OCI-LY1 (cell line): ENCODE measurements at regions not wholly inside any gene's neighbourhood (a gene's known extent, or its start where the extent isn't known, plus 50 kb on each side); places are given as distances from the start of the nearest gene placed in this dataset.

Source experiments
- H2AFZ ChIP-seq: fragments of 200-600 bp; sonication (generic), shearing (Covaris generic); 2 replicates; pipeline ENCODE4 v1.6.0; 2014; ENCODE audit warnings: antibody characterized with exemption, mild to moderate bottlenecking, low read length
- H3F3A ChIP-seq: fragments of 200-600 bp; sonication (generic), shearing (Covaris generic); 2 replicates; pipeline ENCODE4 v1.6.0; 2014; ENCODE audit warnings: mild to moderate bottlenecking, antibody characterized with exemption, low read length, moderate library complexity; ENCODE audit not compliant: insufficient read depth
- H3K27ac ChIP-seq: fragments of 200-600 bp; sonication (generic); 2 replicates; pipeline ENCODE4 v1.5.1; 2014; ENCODE audit warnings: low read length, mixed run types, mild to moderate bottlenecking, low read depth; ENCODE audit not compliant: poor library complexity, severe bottlenecking
- H3K27me3 ChIP-seq: fragments of 200-600 bp; sonication (generic); 2 replicates; pipeline ENCODE4 v1.6.0; 2014; ENCODE audit warnings: antibody characterized with exemption, mild to moderate bottlenecking, low read length, moderate library complexity; ENCODE audit not compliant: insufficient read depth
- H3K36me3 ChIP-seq: fragments of 200-600 bp; sonication (generic); 2 replicates; pipeline ENCODE4 v1.6.1; 2014; ENCODE audit warnings: mild to moderate bottlenecking, antibody characterized with exemption, low read length, moderate library complexity, mixed read lengths; ENCODE audit not compliant: insufficient read depth
- H3K4me1 ChIP-seq: fragments of 200-600 bp; sonication (generic); 2 replicates; pipeline ENCODE4 v1.5.1; 2014; ENCODE audit warnings: mild to moderate bottlenecking, low read length, moderate library complexity; ENCODE audit not compliant: insufficient read depth, severe bottlenecking
- H3K4me2 ChIP-seq: fragments of 200-600 bp; sonication (generic), shearing (Covaris generic); 2 replicates; pipeline ENCODE4 v1.6.1; 2014; ENCODE audit warnings: low read length
- H3K4me3 ChIP-seq: fragments of 200-600 bp; sonication (generic); 2 replicates; pipeline ENCODE4 v1.5.1; 2014; ENCODE audit warnings: low read length, low read depth, mild to moderate bottlenecking, mixed read lengths; ENCODE audit not compliant: poor library complexity, severe bottlenecking
- H3K79me2 ChIP-seq: fragments of 200-600 bp; shearing (Covaris generic); 2 replicates; pipeline ENCODE4 v1.6.1; 2016; ENCODE audit warnings: mixed run types, low read length, mixed read lengths; ENCODE audit not compliant: insufficient read depth
- H3K9ac ChIP-seq: fragments of 200-600 bp; sonication (generic), shearing (Covaris generic); 2 replicates; pipeline ENCODE4 v1.6.1; 2014; ENCODE audit warnings: mild to moderate bottlenecking, low read length, mixed read lengths
- H3K9me2 ChIP-seq: fragments of 200-600 bp; sonication (generic), shearing (Covaris generic); 2 replicates; pipeline ENCODE4 v1.6.1; 2014; ENCODE audit warnings: low read depth, mild to moderate bottlenecking, low read length, mixed read lengths
- H3K9me3 ChIP-seq: fragments of 200-600 bp; shearing (Covaris generic); 2 replicates; pipeline ENCODE4 v1.6.1; 2014; ENCODE audit warnings: low read length, mixed read lengths
- H4K20me1 ChIP-seq: fragments of 200-600 bp; sonication (generic), shearing (Covaris generic); 2 replicates; pipeline ENCODE4 v1.6.0; 2016; ENCODE audit warnings: mild to moderate bottlenecking, low read length; ENCODE audit not compliant: insufficient read depth
- CTCF ChIP-seq: fragments of 200-600 bp; sonication (generic), shearing (Covaris generic); IDR thresholded peaks from 2 replicates; pipeline ENCODE4 v1.5.1; 2017; ENCODE audit warnings: mild to moderate bottlenecking, antibody characterized with exemption, low read length, moderate library complexity, mixed read lengths
- EZH2 ChIP-seq: fragments of 200-600 bp; sonication (generic), shearing (Covaris generic); IDR thresholded peaks from 2 replicates; pipeline ENCODE4 v1.8.0; 2017; ENCODE audit warnings: borderline replicate concordance, mixed run types, mild to moderate bottlenecking, antibody characterized with exemption, low read length, moderate library complexity, mixed read lengths

DNA sequence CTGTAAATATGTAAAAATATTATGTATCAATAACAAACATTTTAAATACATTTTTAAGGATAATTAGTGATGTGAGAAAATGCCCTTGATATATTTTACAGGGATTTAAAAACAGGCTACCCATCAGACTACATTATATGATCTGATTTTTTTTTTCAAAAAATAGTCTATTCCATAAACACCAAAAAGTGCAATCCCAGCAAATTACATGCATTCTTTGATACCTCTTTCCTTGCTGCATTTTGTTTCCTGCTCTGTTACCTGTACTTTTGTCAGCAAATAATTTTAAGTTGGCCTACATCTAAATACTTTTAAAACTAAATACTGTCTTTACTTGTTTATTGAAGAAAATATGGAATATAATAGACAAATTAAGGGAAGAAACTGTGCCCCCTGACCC lies 306.2 kb upstream of the ARID1B start:
- Histone ChIP-seq H4K20me1 (no peaks in the 10 kb centered on the region), H3K9me3 (no peaks in the 10 kb centered on the region), H3K27ac (no peak overlapping the region), H3K36me3 (no peaks in the 10 kb centered on the region), H3K4me3 (no peak overlapping the region), H3K4me2 (no peak overlapping the region), H3F3A (no peaks in the 10 kb centered on the region), H3K79me2 (no peaks in the 10 kb centered on the region), H3K9ac (no peak overlapping the region), H3K9me2 (no peaks in the 10 kb centered on the region), H3K27me3 (no peaks in the 10 kb centered on the region), H2AFZ (no peak overlapping the region), H3K4me1 (no peaks in the 10 kb centered on the region)
- TF ChIP-seq CTCF = no peak
- TF ChIP-seq EZH2 = no peak

GRCh38 chr6:156464100-156464878 lies 312.9 kb upstream of the ARID1B start:
- Histone ChIP-seq H3K4me3 (no peak overlapping the region), H3K27me3 (no peaks in the 10 kb centered on the region), H2AFZ (no peak overlapping the region), H4K20me1 (no peaks in the 10 kb centered on the region), H3K9me2 (no peaks in the 10 kb centered on the region), H3K79me2 (no peaks in the 10 kb centered on the region), H3K4me2 (no peak overlapping the region), H3K27ac (no peak overlapping the region), H3K36me3 (no peaks in the 10 kb centered on the region), H3K4me1 (no peaks in the 10 kb centered on the region), H3K9me3 (no peaks in the 10 kb centered on the region), H3K9ac (no peak overlapping the region), H3F3A (no peaks in the 10 kb centered on the region)
- TF ChIP-seq CTCF (no peak), EZH2 (no peak)

DNA sequence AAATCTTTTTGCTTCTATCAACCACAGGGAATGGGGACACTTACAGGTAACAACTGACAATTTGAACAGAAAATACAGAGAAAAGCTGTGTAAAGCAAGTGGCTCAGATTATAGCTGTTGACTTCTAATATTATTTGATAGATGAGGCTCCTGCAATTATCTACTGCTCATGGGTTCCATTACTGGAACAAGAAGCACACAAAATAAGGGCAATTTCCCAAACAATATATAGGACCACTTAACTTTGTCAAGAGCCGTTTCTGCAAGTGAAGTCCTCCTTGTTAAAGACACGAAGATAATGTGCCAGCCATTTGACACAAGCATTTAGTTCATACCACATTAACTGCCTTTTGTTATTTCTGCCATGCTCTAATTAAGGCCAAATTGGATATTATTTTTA lies 315.5 kb upstream of the ARID1B start:
- TF ChIP-seq EZH2 (no peak), CTCF (no peak)
- Histone ChIP-seq H3K4me2 (no peak overlapping the region), H3K79me2 (no peaks in the 10 kb centered on the region), H3K4me1 (no peaks in the 10 kb centered on the region), H3K9me2 (no peaks in the 10 kb centered on the region), H3K9me3 (no peaks in the 10 kb centered on the region), H3K4me3 (no peak overlapping the region), H3K9ac (no peak overlapping the region), H2AFZ (no peak overlapping the region), H3K36me3 (no peaks in the 10 kb centered on the region), H4K20me1 (no peaks in the 10 kb centered on the region), H3K27me3 (no peaks in the 10 kb centered on the region; the same call in 1 of the 2 replicates), H3F3A (no peaks in the 10 kb centered on the region), H3K27ac (no peak overlapping the region)
